K562 (cell line): ENCODE measurements at regions not wholly inside any gene's neighbourhood (a gene's known extent, or its start where the extent isn't known, plus 50 kb on each side); places are given as distances from the start of the nearest gene placed in this dataset.

Experiments
- ATAC-seq: fragments of 200-7000 bp; cut with Tn5 transposase; 3 replicates; pipeline ENCODE4 v1.9.1; 2020; ENCODE audit warnings: moderate library complexity
- BruUV-seq: library from RNA; stranded (reverse); fragments of 400-500 nt; replicated peaks from 2 replicates; lab custom pipeline; 2021; lab: Mats Ljungman, UMichigan
- CTCF ChIA-PET: fragments of 300-600 bp; formaldehyde crosslinking; extraction: SDS; loops from one replicate; lab custom pipeline; 2021; ENCODE audit warnings: low intra/inter-chr PET ratio; lab: Yijun Ruan, JAX
- POLR2A ChIA-PET: fragments of 300-600, 350-650 bp; sonication (Branson Sonifier 250); formaldehyde crosslinking; extraction: SDS; loops from one replicate; lab custom pipeline; 2021; ENCODE audit warnings: antibody characterized with exemption, inconsistent platforms; lab: Yijun Ruan, JAX
- DNase-seq, 4 experiments: peaks; one replicate each; pipeline versions ENCODE4 v3.0.0 to v3.0.0-alpha.2; 2011 to 2018; ENCODE audit warnings: low spot score in 3 of 4, mixed read lengths in 3 of 4; ENCODE audit errors: extremely low read depth in 1 of 4
- FAIRE-seq: peaks from 2 replicates; lab custom pipeline; 2011; peaks lifted over from hg19 to GRCh38; lab: Jason Lieb, UNC
- H2AFZ ChIP-seq: 2 replicates; pipeline ENCODE4 v1.6.0; 2011; ENCODE audit warnings: low read depth, low read length, control low read depth, inconsistent platforms
- H3K27ac ChIP-seq: fragments of 200-600 bp; 3 replicates; pipeline ENCODE4 v1.8.0; 2011; ENCODE audit warnings: low read depth, mild to moderate bottlenecking, control low read depth, inconsistent platforms, low read length, moderate library complexity, mixed read lengths; ENCODE audit errors: extremely low read depth
- H3K27me3 ChIP-seq, 2 experiments: fragments of 300-600 bp in 1 of 2; 2 replicates in 1 of 2; 3 replicates in 1 of 2; pipeline versions ENCODE4 v1.6.0 to v1.8.0; 2011; ENCODE audit warnings: inconsistent platforms in 2 of 2, low read length in 2 of 2, mild to moderate bottlenecking in 1 of 2, mixed read lengths in 1 of 2, moderate library complexity in 1 of 2; ENCODE audit not compliant: control insufficient read depth in 2 of 2, insufficient read depth in 2 of 2
- H3K36me3 ChIP-seq: fragments of 300-600 bp; 3 replicates; pipeline ENCODE4 v1.8.0; 2011; ENCODE audit warnings: mild to moderate bottlenecking, low read length, inconsistent platforms; ENCODE audit not compliant: control insufficient read depth, insufficient read depth
- H3K4me1 ChIP-seq, 2 experiments: fragments of 200-600 bp in 1 of 2; replicated peaks in 1 of 2; 2 replicates in 1 of 2; 3 replicates in 1 of 2; pipeline versions ENCODE4 v1.5.1 to v1.8.0; 2011; ENCODE audit warnings: inconsistent platforms in 2 of 2, low read length in 2 of 2, mild to moderate bottlenecking in 1 of 2, mixed read lengths in 1 of 2, moderate library complexity in 1 of 2; ENCODE audit not compliant: control insufficient read depth in 2 of 2, insufficient read depth in 2 of 2
- H3K4me2 ChIP-seq: 2 replicates; pipeline ENCODE4 v1.6.1; 2011; ENCODE audit warnings: low read length, control low read depth, inconsistent platforms, mixed read lengths; ENCODE audit not compliant: insufficient read depth
- H3K4me3 ChIP-seq: fragments of 200-600 bp; sonication (generic), shearing (Covaris generic); 2 replicates; pipeline ENCODE4 v1.5.1; 2016; ENCODE audit warnings: control low read depth, inconsistent platforms
- H3K79me2 ChIP-seq: fragments of 200-600 bp; 3 replicates; pipeline ENCODE4 v1.8.0; 2011; ENCODE audit warnings: low read length, inconsistent platforms; ENCODE audit not compliant: control insufficient read depth, insufficient read depth
- H3K9ac ChIP-seq, 2 experiments: 2 replicates each; pipeline versions ENCODE4 v1.6.0 to v1.6.1; 2011; ENCODE audit warnings: low read depth in 2 of 2, low read length in 2 of 2, control low read depth in 1 of 2, inconsistent platforms in 1 of 2, mild to moderate bottlenecking in 1 of 2, mixed read lengths in 1 of 2; ENCODE audit not compliant: insufficient read depth in 1 of 2
- H3K9me1 ChIP-seq: one replicate; pipeline ENCODE4 v1.6.0; 2011; ENCODE audit warnings: inconsistent platforms, mild to moderate bottlenecking, low read length, moderate library complexity; ENCODE audit not compliant: control insufficient read depth, insufficient read depth
- H3K9me3 ChIP-seq: replicated peaks from 2 replicates; pipeline ENCODE4 v1.5.1; 2011; ENCODE audit warnings: low read depth, low read length, inconsistent platforms; ENCODE audit not compliant: control insufficient read depth, insufficient read depth
- H4K20me1 ChIP-seq: replicated peaks from 2 replicates; pipeline ENCODE4 v1.6.1; 2011; ENCODE audit warnings: low read length, inconsistent platforms, mixed read lengths; ENCODE audit not compliant: control insufficient read depth, insufficient read depth
- ARID2 ChIP-seq: fragments of 450-650 bp; IDR thresholded peaks from 2 replicates; pipeline ENCODE4 v1.6.1; 2017; ENCODE audit warnings: antibody characterized with exemption, mild to moderate bottlenecking
- BCOR ChIP-seq: fragments of 450-650 bp; IDR thresholded peaks from 2 replicates; pipeline ENCODE4 v1.6.1; 2016
- ETV6 ChIP-seq, 3 experiments: fragments of 150-350 bp in 1 of 3; sonication (generic) in 1 of 3; formaldehyde crosslinking in 1 of 3; IDR thresholded peaks; 2 replicates each; pipeline versions ENCODE4 v1.6.1 to v1.8.0; 2014 to 2022; ENCODE audit warnings: borderline replicate concordance in 2 of 3, low read depth in 2 of 3, antibody characterized with exemption in 1 of 3, low read length in 1 of 3, mild to moderate bottlenecking in 1 of 3, missing genetic modification reagents in 1 of 3
- MCM2 ChIP-seq: fragments of 450-650 bp; IDR thresholded peaks from 2 replicates; pipeline ENCODE4 v1.6.1; 2017; ENCODE audit warnings: low read depth, mild to moderate bottlenecking
- NFRKB ChIP-seq: fragments of 450-650 bp; IDR thresholded peaks from 2 replicates; pipeline ENCODE4 v1.6.1; 2016; ENCODE audit warnings: low read depth
- NFYB ChIP-seq: IDR thresholded peaks from 2 replicates; pipeline ENCODE4 v1.6.1; 2011; ENCODE audit warnings: mild to moderate bottlenecking, moderate library complexity; ENCODE audit not compliant: insufficient read length; ENCODE audit errors: extremely low read depth
- POLR2B ChIP-seq: fragments of 450-650 bp; IDR thresholded peaks from 2 replicates; pipeline ENCODE4 v1.6.1; 2018; ENCODE audit warnings: low read depth; ENCODE audit not compliant: partially characterized antibody
- SREBF1 ChIP-seq: fragments of 150-350 bp; IDR thresholded peaks from 2 replicates; pipeline ENCODE4 v1.6.1; 2014; ENCODE audit warnings: antibody characterized with exemption, low read depth, low read length, borderline replicate concordance
- ZBTB7A ChIP-seq: IDR thresholded peaks from 2 replicates; pipeline ENCODE4 v1.6.1; 2011; ENCODE audit warnings: low read depth, mild to moderate bottlenecking, low read length, moderate library complexity, borderline replicate concordance; ENCODE audit not compliant: control insufficient read depth
- WGBS: fragments of 100-300 bp; shearing (Covaris generic); methylation state at CpG from one replicate; pipeline ENCODE4 v1.1.6; 2016; ENCODE audit warnings: low coverage, mixed read lengths; ENCODE audit not compliant: insufficient coverage; ENCODE audit errors: missing lambda C conversion rate; 5-methylcytosine and 5-hydroxymethylcytosine counted together
- in situ Hi-C: fragments of 300-500 bp; cut with MboI; formaldehyde crosslinking; loops from 4 replicates; pipeline ENCODE4 v1.15.0; 2018; ENCODE audit warnings: inconsistent platforms, mixed read lengths
- intact Hi-C: fragments of 100-400 bp; cut with micrococcal nuclease; formaldehyde crosslinking; loops from 2 replicates; pipeline ENCODE4 v1.14.2; 2022
- TF ChIP-seq, protein P1 (sequence below): fragments of 450-650 bp; formaldehyde crosslinking; IDR thresholded peaks from 2 replicates; pipeline ENCODE4 v1.4.0; 2022; ENCODE audit warnings: missing genetic modification characterization

DNA sequence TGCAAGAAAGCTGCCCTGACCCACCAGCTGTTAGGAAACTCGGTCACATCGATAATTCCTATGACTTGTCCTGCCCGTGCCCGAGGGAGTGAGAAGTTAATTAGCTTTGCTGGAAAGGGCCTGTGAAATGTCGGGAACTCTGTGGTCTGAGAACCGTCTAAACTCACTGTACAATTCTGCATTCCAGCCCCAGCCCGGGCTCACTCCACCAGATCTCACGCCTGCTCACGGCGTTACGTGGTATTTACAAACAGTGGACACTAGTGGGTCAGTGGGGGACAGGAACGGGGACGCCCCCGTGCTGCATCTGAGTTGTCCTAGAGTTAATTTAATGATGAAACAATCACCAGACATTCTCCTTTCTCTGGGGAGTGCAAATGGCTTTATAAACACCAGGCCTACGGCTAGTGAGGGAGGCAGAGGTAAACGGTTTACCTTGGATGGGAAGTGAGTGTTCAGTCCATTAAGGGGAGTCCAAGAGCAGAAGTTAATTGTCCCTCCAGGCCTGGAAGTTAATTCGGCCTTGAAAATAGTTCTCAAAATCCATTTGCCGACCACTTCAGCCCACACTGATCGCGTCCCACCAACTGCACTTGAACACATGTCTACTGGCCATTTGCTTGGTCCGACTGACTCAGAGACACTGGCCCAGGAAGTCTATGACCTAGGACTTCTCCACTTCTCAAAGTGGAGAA, 93.5 kb upstream of the MED13L start:
- Histone ChIP-seq H3K27me3 (no peaks in the 10 kb centered on the region), H3K9ac (no peak overlapping the region), H3K79me2 (no peaks in the 10 kb centered on the region), H3K27ac (no peak overlapping the region), H3K4me3 (no peak overlapping the region), H3K36me3 (no peaks in the 10 kb centered on the region; the same call in 2 of the 3 replicates), H2AFZ (peak overlapping the region; percentile 52; the same call in 1 of the 2 replicates), H4K20me1 (no peaks in the 10 kb centered on the region), H3K4me1 (peaks cover 13 to 15% of the 10 kb centered on the region in 2 experiments; a peak in 4 of 5 replicates), H3K4me2 (no peak overlapping the region), H3K9me1 (no peaks in the 10 kb centered on the region), H3K9me3 (peaks cover 4% of the 10 kb centered on the region)
- 88% methylated on average over 21 of the region's 21 CpGs for WGBS
- no peak for DNase-seq
- BruUV-seq, result no TSS peak
- ATAC-seq, result no peak
- TF ChIP-seq NFYB (no peak), SREBF1 (no peak), BCOR (no peak), NFRKB (no peak), MCM2 (no peak), POLR2B (no peak), ZBTB7A (no peak), ETV6 (IDR thresholded peaks at IDR 0.05; ENCODE audit: borderline replicate concordance in 1 of 2, low read depth in 2 of 2, low read length in 1 of 2) (no peak), ETV6 (CRISPR knock-in tag; IDR thresholded peaks at IDR 0.05; ENCODE audit: borderline replicate concordance) (no peak), ARID2 (no peak)
- TF ChIP-seq, protein P1, sequence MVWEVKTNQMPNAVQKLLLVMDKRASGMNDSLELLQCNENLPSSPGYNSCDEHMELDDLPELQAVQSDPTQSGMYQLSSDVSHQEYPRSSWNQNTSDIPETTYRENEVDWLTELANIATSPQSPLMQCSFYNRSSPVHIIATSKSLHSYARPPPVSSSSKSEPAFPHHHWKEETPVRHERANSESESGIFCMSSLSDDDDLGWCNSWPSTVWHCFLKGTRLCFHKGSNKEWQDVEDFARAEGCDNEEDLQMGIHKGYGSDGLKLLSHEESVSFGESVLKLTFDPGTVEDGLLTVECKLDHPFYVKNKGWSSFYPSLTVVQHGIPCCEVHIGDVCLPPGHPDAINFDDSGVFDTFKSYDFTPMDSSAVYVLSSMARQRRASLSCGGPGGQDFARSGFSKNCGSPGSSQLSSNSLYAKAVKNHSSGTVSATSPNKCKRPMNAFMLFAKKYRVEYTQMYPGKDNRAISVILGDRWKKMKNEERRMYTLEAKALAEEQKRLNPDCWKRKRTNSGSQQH (CRISPR knock-in tag), result no peak
- FAIRE-seq, result no peak
- CTCF ChIA-PET, result no interaction called here
- POLR2A ChIA-PET, result interaction anchor here (0.5 to 0.8 kb wide), 2 partner anchors 9 to 15 kb away, joined by 3 read pairs; no protein-coding TSS in a partner anchor
- intact Hi-C loops, result no loop called here
- in situ Hi-C loops, result no loop called here
